AG09309 (cell line): ENCODE measurements at regions not wholly inside any gene's neighbourhood (a gene's known extent, or its start where the extent isn't known, plus 50 kb on each side); places are given as distances from the start of the nearest gene placed in this dataset.

Experiments
- DNase-seq: peaks from one replicate; pipeline ENCODE4 v3.0.0-alpha.2; 2010; ENCODE audit warnings: low read depth
- H3K4me3 ChIP-seq: 2 replicates; pipeline ENCODE4 v1.5.1; 2011; ENCODE audit warnings: mild to moderate bottlenecking, low read depth, low read length, moderate library complexity; ENCODE audit not compliant: control insufficient read depth
- TF ChIP-seq, protein P1 (sequence below): IDR thresholded peaks from 2 replicates; pipeline ENCODE4 v1.5.1; 2011; ENCODE audit warnings: mild to moderate bottlenecking, low read depth, low read length, inconsistent platforms; ENCODE audit not compliant: insufficient read depth, control insufficient read depth; ENCODE audit errors: missing control alignments

- TF ChIP-seq, protein P1, sequence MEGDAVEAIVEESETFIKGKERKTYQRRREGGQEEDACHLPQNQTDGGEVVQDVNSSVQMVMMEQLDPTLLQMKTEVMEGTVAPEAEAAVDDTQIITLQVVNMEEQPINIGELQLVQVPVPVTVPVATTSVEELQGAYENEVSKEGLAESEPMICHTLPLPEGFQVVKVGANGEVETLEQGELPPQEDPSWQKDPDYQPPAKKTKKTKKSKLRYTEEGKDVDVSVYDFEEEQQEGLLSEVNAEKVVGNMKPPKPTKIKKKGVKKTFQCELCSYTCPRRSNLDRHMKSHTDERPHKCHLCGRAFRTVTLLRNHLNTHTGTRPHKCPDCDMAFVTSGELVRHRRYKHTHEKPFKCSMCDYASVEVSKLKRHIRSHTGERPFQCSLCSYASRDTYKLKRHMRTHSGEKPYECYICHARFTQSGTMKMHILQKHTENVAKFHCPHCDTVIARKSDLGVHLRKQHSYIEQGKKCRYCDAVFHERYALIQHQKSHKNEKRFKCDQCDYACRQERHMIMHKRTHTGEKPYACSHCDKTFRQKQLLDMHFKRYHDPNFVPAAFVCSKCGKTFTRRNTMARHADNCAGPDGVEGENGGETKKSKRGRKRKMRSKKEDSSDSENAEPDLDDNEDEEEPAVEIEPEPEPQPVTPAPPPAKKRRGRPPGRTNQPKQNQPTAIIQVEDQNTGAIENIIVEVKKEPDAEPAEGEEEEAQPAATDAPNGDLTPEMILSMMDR = no peak
- no peak for DNase-seq
Measured at GRCh38 chr7:136588216-136588615, 280.2 kb upstream of the CHRM2 start.

GRCh38 chr7:136585954-136586670 is 282.3 kb upstream of the CHRM2 start:
- no peak overlapping the region for H3K4me3 ChIP-seq
- no peak for DNase-seq
- TF ChIP-seq, protein P1 = no peak

More at GRCh38 chr7:136588216-136588615, 280.2 kb upstream of the CHRM2 start:
- H3K4me3 ChIP-seq = no peak overlapping the region

- no peak for DNase-seq
- TF ChIP-seq, protein P1 = no peak
- H3K4me3 ChIP-seq = no peak overlapping the region
Measured at GRCh38 chr7:136566491-136566890, 302.0 kb upstream of the CHRM2 start.

DNA sequence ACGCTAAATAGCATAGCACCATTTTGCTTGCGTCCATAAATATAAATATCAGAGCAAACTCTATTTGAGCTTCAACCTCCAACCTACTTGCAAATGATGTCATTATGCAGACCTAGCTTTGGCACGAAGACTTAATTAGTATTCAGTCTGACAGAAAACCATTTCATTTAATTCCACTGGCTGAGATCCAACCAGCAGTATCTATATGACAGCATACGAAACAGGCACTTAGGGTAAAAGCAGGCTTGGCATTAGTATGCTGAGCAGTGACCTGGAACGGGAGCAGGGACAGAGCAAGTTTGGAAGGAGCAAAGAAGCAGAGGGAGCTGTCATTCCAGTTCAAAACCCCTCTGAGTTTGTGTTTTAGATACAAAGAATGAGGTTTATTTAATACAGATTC is 312.5 kb upstream of the CHRM2 start:
- no peak for DNase-seq
- TF ChIP-seq, protein P1 = no peak
- H3K4me3 ChIP-seq = no peak overlapping the region

GRCh38 chr7:136551618-136552017 is 316.8 kb upstream of the CHRM2 start:
- H3K4me3 ChIP-seq = no peak overlapping the region
- no peak for DNase-seq
- TF ChIP-seq, protein P1 = no peak

- no peak overlapping the region for H3K4me3 ChIP-seq
- no peak for DNase-seq
- TF ChIP-seq, protein P1 = no peak
Measured at GRCh38 chr7:136549756-136550155, 318.7 kb upstream of the CHRM2 start.
